ENCODE measurements at regions not wholly inside any gene's neighbourhood (a gene's known extent, or its start where the extent isn't known, plus 50 kb on each side); places are given as distances from the start of the nearest gene placed in this dataset.

DNA sequence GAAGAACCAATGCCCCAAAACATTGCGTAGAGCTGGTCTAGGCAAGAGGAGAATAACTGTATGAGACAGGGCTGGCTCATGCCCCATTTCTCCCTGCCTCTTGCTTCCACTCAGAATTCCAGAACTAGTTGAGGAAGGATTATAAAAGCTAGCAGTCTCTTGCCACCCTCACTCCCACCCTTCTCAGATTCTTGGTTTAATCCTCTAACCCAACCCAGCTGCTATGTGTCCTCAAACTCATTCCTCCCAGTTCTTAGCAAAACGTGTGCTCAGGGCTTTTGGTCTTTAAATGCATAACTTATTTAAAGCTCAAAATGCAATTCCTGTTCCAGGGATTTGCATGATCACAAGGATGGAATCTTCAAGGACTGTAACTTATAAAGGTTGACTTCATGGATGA, 466.3 kb downstream of the COG6 start:
- no peak for TF ChIP-seq SP1 (CRISPR knock-in tag; conservative IDR thresholded peaks at IDR 0.05)
- TF ChIP-seq, protein P1, sequence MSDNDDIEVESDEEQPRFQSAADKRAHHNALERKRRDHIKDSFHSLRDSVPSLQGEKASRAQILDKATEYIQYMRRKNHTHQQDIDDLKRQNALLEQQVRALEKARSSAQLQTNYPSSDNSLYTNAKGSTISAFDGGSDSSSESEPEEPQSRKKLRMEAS (CRISPR knock-in tag; IDR thresholded peaks at IDR 0.05) = no peak
- TF ChIP-seq, protein P2, sequence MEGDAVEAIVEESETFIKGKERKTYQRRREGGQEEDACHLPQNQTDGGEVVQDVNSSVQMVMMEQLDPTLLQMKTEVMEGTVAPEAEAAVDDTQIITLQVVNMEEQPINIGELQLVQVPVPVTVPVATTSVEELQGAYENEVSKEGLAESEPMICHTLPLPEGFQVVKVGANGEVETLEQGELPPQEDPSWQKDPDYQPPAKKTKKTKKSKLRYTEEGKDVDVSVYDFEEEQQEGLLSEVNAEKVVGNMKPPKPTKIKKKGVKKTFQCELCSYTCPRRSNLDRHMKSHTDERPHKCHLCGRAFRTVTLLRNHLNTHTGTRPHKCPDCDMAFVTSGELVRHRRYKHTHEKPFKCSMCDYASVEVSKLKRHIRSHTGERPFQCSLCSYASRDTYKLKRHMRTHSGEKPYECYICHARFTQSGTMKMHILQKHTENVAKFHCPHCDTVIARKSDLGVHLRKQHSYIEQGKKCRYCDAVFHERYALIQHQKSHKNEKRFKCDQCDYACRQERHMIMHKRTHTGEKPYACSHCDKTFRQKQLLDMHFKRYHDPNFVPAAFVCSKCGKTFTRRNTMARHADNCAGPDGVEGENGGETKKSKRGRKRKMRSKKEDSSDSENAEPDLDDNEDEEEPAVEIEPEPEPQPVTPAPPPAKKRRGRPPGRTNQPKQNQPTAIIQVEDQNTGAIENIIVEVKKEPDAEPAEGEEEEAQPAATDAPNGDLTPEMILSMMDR (IDR thresholded peaks at IDR 0.05) = no peak
- TF ChIP-seq, protein P3, sequence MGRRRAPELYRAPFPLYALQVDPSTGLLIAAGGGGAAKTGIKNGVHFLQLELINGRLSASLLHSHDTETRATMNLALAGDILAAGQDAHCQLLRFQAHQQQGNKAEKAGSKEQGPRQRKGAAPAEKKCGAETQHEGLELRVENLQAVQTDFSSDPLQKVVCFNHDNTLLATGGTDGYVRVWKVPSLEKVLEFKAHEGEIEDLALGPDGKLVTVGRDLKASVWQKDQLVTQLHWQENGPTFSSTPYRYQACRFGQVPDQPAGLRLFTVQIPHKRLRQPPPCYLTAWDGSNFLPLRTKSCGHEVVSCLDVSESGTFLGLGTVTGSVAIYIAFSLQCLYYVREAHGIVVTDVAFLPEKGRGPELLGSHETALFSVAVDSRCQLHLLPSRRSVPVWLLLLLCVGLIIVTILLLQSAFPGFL (CRISPR knock-in tag; IDR thresholded peaks at IDR 0.05; ENCODE audit: borderline replicate concordance) = no peak
